HT-29 (cell line): ENCODE measurements at regions not wholly inside any gene's neighbourhood (a gene's known extent, or its start where the extent isn't known, plus 50 kb on each side); places are given as distances from the start of the nearest gene placed in this dataset. TPM values are rescaled to one million over a fixed set of nuclear protein-coding genes. Genes with fewer than 3 reads are reported as not detected.

Experiments
- small RNA-seq: library from RNA; depleted of rRNA; stranded (forward); fragments of <200 nt; gene quantifications from one replicate; pipeline ENCODE3, GENCODE V24; 2014

Small RNA genes lying in the stretch of these regions (small RNA-seq; reads per million reads assigned to genes)
- not detected for gene AC024581.2
- not detected for gene RNU6-1232P
